GM21423 (cell line): ENCODE measurements at regions not wholly inside any gene's neighbourhood (a gene's known extent, or its start where the extent isn't known, plus 50 kb on each side); places are given as distances from the start of the nearest gene placed in this dataset.
A peak's percentile ranks its signal among the peaks of the same experiment; 100 is the strongest.

Source experiments
- ATAC-seq: cut with Tn5 transposase; IDR thresholded peaks from one replicate; pipeline ENCODE4 v1.9.1; 2021; ENCODE audit warnings: mild to moderate bottlenecking, moderate library complexity; ENCODE audit not compliant: unreplicated experiment

DNA sequence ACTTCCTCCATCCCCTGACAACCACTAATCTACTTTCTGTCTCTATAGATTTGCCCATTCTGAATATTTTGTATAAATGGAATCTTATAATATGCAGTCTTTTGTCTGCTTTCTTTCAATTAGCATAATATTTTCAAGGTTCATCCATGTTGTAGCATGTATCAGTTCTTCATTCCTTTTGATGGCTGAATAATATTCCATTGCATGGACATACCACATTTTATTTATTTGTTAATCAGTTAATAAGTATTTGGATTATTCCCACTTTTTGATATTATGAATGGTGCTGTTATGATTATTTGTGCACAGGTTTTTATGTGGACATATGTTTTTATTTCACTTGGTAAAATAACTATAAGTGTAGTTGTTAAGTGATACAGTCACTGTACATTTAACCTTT lies 155.1 kb upstream of the WSCD2 start:
- no peak for ATAC-seq

DNA sequence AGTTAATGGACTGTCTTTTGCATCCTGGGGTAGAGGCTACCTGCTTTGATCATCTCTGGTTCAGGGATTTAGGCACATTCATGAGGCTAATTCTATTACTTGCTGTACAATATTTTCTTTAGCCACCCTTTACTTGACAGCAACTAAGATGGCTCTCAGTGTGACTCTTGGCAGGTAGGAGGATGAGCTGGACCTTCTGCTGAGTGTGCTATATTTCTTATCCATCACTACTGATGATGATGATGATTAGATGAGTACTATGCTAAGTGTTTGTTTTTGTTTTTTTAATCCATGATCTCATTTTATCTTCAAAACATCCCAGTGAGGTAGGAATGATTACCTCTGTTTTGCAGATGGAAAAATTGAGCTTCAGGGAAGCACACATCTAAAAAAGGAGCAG lies 152.8 kb upstream of the WSCD2 start:
- no peak for ATAC-seq

GRCh38 chr12:107978201-107978600 lies 150.9 kb upstream of the WSCD2 start:
- no peak for ATAC-seq

DNA sequence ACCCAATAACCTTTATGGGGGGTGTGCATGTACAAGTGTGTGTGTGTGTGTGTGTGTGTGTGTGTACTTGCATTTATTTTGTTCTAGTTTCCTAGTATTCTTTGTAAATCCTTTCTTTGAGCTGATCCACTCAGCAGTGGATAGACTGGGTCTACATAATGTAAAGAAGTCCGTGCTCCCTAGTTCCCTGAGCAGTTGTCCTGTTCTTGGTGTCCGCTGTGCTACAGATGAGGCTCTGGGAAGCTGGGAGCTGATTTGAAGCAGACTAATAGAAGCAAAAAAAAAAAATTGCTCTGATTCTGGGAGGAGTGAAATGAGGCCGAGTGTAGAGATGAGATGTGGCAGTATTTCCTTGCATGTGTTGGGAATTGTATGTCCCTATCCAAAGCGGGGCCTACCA lies 150.4 kb upstream of the WSCD2 start:
- no peak for ATAC-seq

- ATAC-seq: no peak
These were observed 145.2 kb upstream of the WSCD2 start for GRCh38 chr12:107983756-107984472.

DNA sequence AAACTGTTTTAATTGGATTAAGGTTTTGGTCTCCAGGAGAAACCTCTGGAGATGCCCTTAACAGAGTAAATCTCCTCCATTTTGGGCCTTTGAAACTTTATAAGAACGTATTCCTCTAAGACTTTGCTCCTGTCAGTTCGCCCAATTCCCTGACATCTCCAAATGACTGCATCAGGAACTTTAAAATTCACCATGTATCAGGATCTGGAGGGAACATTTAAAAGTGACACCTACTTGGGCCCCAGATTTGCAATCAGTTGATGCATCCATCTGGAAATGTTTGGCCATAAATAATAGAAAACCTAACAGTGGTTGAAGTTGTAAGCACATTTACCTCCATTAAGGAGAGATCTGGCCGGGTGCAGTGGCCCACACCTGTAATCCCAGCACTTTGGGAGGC lies 144.1 kb upstream of the WSCD2 start:
- ATAC-seq: no peak

DNA sequence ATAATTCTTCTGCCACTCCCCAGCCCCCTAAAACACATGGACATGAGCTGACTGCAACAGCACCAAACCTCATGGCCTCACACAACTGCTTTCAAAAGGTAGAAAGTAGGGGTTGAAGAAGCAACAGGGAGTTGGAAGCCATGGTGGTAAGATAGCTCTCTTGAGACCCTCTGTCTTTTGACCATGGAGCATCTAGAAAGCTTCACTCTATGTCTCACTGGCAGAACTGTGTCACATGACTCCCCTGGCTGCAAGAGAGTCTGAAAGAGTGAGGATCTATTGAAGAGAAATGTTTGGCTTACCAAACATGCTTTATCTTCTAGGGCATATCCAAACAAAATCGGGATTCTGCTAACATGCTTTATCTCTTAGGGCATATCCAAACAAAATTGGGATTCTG lies 142.9 kb upstream of the WSCD2 start:
- ATAC-seq: no peak

DNA sequence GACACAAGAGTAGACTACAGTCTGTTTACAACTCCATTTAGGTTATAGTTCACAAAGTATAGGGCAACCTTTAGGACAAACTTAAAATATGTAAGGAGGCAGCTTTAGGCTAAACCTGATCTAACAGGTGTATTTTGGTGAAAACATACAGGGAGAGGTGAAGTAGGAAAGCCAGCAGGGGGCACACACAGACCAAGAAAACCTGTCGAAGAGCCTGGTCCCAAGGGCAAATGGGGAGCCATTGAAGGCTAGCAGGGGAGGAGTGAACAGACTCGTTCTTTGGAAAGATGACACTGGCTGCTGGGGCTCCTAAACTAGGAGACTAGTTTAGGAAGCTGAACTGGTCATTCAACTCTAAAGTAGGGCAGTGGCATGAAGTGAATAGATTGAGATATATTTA lies 138.8 kb upstream of the WSCD2 start:
- no peak for ATAC-seq

GRCh38 chr12:107992029-107992428 lies 137.1 kb upstream of the WSCD2 start:
- ATAC-seq: no peak

DNA sequence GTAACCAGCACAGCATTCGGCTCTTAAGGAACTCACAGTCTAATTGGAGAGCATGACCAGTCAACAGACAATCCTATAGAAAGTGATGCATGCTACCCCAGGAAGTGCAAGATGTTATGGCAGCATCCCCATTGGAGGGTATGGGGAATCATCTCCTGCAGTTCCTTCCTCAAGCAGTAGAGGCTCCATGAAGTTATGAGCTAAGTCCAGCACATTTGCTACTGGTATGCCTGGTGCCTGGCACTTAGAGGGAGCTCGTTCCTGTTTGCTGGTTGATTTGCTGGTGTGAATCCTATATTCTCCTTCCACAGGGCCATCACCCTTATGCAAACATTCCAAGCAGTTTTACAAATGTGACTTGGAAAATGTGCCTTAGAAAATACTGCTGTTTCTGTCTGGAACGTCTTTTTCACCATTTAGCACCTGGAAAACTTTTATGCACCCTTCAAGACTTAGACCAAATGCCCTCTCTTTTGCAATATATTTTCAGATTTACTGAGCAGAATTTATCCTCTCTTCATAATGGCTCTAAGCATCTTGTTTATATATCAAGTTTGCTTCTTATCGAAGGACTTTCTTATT lies 136.1 kb upstream of the WSCD2 start:
- ATAC-seq: peak; percentile 62

DNA sequence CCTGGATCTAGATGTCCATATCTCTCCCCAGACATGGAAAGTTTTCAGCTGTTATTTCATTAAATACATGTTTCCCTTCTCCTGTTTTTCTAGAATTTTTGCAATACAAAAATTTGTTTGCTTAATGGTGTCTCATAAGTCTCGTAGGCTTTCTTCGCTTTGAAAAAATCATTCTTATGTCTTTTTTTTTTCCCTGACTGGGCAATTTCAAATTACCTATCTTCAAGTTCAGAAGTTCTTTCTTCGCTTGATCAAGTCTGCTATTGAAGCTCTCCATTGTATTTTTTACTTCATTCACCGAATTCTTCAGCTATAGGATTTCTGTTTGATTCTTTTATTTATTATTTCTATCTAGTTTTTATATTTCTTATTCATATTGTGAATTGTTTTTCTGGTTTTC lies 130.2 kb upstream of the WSCD2 start:
- ATAC-seq: no peak

DNA sequence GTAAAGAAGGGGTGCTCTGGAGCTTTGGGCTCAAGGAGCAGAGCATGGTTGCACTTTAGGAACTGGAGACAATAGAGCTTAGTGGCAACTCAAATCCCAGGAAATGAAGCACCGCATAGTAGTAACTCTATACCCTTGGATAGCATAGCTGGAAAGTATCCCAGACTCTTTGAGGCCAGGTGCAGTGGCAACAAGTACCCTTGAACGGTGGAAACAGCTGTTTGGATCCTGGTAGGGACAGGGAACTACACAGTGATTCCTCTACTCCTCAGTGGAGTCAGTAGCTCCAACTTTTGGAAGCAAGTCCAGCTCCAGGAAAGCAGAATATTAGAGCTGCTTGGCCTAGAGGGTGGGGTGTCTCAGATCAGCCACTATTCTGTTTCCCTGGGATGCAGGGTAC lies 129.0 kb upstream of the WSCD2 start:
- no peak for ATAC-seq

DNA sequence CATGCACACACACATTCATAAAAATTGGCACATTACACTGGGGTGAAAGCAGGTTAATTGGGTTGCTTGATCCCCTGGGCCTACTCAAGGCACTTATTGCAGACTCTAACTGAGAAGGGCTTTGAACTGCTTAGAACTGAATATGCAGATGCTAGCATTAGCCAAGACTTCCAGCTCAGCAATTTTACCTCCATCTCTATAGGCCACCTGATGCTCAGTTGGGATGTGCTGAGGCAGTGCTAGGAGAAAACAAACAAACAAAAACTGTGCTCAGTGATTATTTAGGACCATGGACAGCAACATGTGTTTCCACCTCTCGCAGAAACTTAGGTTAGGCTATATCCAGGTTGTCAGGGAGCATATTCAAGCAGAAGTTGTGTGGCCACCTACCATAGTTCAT lies 124.8 kb upstream of the WSCD2 start:
- ATAC-seq: no peak

GRCh38 chr12:108008163-108008905 lies 120.8 kb upstream of the WSCD2 start:
- no peak for ATAC-seq

DNA sequence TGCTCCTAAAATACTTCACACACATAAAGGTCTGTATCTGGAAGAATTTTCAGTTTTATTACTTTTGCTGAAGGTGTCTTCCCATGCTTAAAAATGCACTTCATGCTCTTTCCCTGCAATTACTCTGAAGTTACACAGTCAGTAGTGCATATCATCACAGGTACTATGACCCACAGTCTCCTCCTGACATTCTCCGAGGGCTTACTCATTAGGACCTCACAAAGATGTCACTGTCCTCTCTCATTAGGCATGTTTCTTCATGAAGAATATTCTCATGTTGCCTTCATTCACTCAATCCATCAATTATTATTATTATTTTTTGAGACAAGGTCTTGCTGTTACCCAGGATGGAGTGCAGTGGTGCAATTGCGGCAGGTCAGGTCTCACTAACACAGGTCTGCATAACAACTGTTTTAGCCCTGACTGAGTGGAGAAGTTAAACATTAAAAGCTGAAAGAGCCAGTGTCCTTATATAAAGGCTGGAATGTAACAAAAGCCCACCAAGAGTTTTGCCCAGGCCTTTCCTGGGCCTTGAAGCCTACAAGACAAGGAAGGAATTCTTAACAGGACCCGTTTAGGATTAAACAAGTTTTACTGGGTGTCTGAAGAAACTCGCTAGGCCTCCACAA lies 119.5 kb upstream of the WSCD2 start:
- ATAC-seq: no peak

- ATAC-seq: no peak
These were observed 113.0 kb upstream of the WSCD2 start for GRCh38 chr12:108016022-108016564.

DNA sequence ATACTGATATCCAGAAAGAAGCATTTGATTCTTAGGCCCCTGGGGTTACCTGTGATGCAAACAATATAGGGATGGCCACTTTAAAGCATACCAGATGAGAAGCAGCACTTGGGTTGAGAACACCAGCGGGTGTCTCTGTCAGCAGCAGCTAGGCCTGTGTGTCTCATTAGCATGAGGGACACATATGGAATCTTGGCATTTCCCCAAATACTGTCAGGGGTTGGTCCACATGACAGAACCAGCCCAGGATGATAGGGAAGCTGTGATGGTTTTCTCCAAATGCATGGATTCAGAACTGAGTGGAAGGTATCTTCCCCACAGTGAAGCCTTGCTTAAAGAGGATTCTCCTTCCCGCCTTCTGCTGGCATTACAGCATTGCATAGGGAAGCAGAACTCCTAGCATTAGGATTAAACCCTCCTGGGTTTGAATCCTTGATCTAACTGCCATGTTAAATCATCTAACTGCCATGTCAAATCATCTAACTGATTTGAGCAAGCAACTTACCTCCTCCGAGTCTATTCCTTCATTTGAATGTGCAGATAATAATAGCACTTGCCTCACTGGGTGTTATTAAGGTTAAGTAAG lies 111.5 kb upstream of the WSCD2 start:
- no peak for ATAC-seq

DNA sequence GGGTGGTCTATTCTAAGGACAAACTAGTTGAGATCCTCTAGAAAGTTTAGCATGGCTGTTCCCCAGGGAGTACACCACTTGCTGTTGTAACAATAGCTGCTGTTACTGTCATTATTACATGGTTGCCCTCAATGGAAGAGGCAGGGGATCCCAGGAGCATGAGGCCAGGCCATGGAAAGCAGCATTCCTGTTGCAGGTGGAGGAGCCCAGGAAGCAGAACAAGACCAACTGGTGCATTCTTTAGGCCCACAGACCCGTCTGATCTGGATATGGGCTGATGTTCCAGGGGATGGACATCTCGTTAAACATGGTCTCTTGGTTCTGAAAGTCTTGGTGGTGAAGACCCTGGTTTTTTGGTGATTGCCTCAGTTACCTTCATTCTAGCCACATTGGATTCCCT lies 109.2 kb upstream of the WSCD2 start:
- ATAC-seq: no peak

DNA sequence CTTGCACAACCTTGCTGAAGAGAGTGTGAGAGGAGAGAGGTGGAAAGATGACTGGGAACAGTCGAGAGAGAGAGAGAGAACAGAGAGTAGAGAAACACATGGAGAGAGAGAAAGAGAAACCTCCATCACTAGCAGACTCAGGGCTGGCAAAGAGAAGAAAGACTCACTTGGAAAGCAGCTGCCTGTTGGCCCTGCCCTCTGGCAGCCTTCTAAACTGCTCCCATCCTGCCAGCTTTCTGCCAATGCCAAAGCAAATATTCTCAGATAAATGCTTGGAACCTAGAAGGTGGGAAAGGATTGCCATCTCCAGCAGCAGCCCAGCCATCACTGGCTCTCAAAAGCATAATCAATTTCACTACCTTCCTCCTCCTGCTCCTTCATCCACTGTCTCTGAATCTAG lies 107.9 kb upstream of the WSCD2 start:
- ATAC-seq: no peak

GRCh38 chr12:108021949-108022522 lies 107.1 kb upstream of the WSCD2 start:
- ATAC-seq: no peak
